Omental fat pad (tissue), 3 donors: ENCODE measurements at regions not wholly inside any gene's neighbourhood (a gene's known extent, or its start where the extent isn't known, plus 50 kb on each side); places are given as distances from the start of the nearest gene placed in this dataset.

Experiments
- ATAC-seq: fragments of 150-250 bp; one replicate; pipeline ENCODE4 v1.9.1; 2016; ENCODE audit warnings: mild to moderate bottlenecking, moderate library complexity; ENCODE audit not compliant: low FRiP score
- DNase-seq: peaks from one replicate; pipeline ENCODE4 v3.0.0-alpha.2; 2019; ENCODE audit warnings: low spot score
- CTCF ChIP-seq, 3 donors: fragments of 450-650 bp; IDR thresholded peaks; one replicate each; pipeline ENCODE4 v1.5.1; 2016 to 2017; ENCODE audit warnings: antibody characterized with exemption in 3 of 3, mild to moderate bottlenecking in 3 of 3, moderate library complexity in 2 of 3

- no peak for DNase-seq
- ATAC-seq = no peak
- no peak for TF ChIP-seq CTCF (IDR thresholded peaks at IDR 0.05)
Measured at GRCh38 chr18:51757255-51757924, 559.9 kb upstream of the MEX3C start.

- DNase-seq (no peak), ATAC-seq (no peak)
- TF ChIP-seq CTCF (IDR thresholded peaks at IDR 0.05) = no peak
Measured at GRCh38 chr18:51762373-51762772, 564.9 kb upstream of the MEX3C start.

GRCh38 chr18:51765606-51766360, 568.3 kb upstream of the MEX3C start:
- no peak for TF ChIP-seq CTCF (IDR thresholded peaks at IDR 0.05)
- no peak for ATAC-seq
- DNase-seq = no peak

- DNase-seq = no peak
- no peak for TF ChIP-seq CTCF (IDR thresholded peaks at IDR 0.05)
- ATAC-seq = no peak
Measured at GRCh38 chr18:51767293-51767692, 569.8 kb upstream of the MEX3C start.

GRCh38 chr18:51778115-51778514, 561.9 kb upstream of the DCC start:
- no peak for ATAC-seq
- no peak for DNase-seq
- TF ChIP-seq CTCF (IDR thresholded peaks at IDR 0.05) = no peak

- TF ChIP-seq CTCF (IDR thresholded peaks at IDR 0.05) = no peak
- DNase-seq = no peak
- ATAC-seq = no peak
Measured at GRCh38 chr18:51789871-51790270, 550.1 kb upstream of the DCC start.

GRCh38 chr18:51801514-51801913, 538.5 kb upstream of the DCC start:
- no peak for ATAC-seq
- no peak for DNase-seq
- TF ChIP-seq CTCF (IDR thresholded peaks at IDR 0.05) = no peak
